Activated gamma-delta T cell treated with anti-CD3 and anti-CD28 coated beads, Interleukin-2, amount 50 U/mL, for 16 hours (primary cell): ENCODE measurements at regions not wholly inside any gene's neighbourhood (a gene's known extent, or its start where the extent isn't known, plus 50 kb on each side); places are given as distances from the start of the nearest gene placed in this dataset.
"Not testable (repeated sequence)": the region's sequence is repeated elsewhere in the genome, so short reads cannot be mapped to it uniquely, and the experiment has no call there.

Source experiments
- DNase-seq: peaks from one replicate; pipeline ENCODE4 v3.0.0-alpha.2; 2020; ENCODE audit warnings: low read depth

DNA sequence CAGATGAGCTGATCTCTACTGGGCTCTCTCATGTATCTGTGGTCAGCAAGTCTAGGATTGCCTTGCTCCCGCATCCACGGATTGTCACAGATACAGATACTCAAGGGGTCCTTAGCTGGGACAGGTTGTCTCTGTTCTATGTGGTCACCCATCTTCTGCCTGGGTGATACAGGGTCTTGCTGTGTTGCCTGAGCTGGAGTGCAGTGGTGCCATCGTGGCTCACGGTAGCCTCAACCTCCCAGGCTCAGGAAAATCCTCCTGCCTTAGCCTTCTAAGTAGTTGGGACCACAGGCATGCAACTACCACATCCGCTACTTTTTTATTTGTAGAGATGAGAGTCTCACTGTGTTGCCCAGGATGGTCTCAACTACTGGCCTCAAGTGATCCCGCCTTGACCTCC lies 72.5 kb upstream of the ZNF217 start:
- DNase-seq, result no peak

DNA sequence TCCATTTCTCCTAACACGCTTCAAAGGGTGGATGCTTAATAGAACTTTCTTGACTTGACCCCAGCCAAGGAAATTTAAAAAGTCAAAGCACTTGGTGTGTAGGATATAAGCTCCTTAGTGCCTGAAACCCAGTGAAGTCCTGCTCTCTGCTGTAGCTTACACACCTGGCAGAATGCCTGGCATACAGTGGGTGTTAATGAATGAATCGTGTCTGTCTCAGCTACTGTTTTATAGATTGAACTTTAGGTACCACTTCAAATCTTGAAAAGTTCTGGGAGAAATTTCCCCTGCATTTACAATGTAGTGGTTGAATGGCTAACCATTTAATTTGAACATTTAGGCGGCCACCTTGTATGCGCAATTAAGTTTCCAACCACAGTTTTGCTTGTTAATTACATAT lies 70.5 kb upstream of the ZNF217 start:
- DNase-seq, result no peak

DNA sequence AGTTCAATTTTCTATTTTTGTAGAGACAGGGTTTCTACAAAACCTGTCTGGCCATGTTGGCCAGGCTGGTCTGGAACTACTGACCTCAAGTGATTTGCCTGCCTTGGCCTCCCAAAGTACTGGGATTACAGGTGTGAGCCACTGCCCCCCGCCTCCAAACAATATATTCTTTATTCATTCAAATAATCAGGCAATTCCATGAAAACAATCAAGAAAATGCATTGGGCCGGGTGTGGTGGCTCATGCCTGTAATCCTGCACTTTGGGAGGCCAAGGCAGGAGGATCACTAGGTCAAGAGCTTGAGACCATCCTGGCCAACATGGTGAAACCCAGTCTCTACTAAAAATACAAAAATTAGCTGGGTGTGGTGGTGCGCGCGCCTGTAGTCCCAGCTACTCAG lies 69.9 kb upstream of the ZNF217 start:
- not testable (repeated sequence) for DNase-seq

DNA sequence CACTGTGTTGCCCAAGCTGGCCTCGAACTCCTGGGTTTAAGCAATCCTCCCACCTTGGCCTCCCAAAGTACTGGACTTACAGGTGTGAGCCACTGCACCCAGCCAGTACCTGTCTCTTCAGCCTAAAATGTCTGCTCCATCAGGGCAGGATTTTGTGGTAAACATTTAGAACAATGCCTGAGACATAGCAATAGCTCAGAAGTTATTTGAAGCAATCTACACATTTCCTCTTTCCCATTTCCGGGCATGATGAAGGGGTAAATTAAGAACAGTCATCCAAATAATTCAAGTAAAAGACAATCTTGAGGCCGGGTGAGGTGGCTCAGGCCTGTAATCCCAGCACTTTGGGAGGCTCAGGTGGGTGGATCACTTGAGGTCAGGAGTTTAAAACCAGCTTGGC lies 69.0 kb upstream of the ZNF217 start:
- no peak for DNase-seq

DNA sequence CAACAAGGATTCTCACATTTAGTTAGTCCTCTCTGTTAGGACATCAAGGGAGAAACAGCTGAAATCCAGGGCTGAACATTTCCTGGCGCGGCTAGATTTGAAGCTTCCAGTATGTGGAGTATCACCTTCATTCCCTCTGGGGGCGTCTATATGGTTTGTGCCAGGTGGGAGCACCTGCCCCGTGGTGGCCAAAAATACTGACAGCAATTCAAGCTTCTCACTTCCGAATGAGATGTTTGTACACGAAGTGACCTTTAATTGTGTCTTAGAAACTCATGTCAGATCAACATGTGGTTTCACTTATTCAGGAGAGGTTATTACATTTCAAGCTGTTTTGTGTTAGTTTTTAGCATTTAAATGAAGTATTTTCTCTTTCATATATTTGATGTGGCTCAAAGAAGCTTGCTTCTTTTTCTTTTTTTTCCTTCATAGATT lies 67.3 kb upstream of the ZNF217 start:
- no peak for DNase-seq

DNA sequence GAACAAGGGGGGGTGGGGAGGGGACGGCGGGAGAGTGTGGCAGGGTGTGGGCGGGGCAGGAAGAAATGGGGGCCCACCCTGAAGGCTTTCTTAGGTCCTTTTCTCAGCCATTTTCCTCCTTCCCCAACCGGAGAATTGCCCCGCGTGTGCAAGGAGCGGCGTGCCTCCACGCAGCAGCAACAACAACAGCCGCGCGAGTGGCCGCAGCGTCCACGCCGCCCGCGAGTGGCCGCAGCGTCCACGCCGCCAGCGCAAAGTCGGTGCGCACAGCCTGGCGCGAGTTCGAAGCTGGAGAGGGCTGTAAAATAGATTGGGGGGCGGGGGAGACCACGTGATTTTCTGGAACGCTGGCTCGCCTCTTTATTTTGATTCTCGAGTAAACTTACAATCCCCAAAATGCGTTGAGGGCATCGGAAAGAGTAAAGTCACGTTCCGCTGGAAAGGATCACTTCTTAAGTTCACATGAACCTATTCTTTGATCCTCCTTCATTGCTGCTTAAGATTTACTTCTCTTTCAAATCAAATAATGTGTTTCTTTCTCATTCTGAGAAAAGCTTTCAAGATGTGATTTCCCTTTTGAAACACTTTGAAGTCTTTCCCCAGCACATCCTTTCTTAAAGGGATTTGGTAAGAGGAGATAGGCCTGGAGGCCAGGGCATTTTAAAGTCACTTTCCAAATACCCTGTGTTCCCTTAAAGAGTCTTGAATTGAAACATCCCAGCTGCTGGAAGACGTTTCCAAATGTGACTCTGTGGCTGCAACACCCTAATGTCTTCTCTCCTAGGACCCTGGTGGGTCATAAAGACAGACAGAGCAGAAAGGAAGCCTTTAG lies 66.7 kb upstream of the ZNF217 start:
- no peak for DNase-seq

DNA sequence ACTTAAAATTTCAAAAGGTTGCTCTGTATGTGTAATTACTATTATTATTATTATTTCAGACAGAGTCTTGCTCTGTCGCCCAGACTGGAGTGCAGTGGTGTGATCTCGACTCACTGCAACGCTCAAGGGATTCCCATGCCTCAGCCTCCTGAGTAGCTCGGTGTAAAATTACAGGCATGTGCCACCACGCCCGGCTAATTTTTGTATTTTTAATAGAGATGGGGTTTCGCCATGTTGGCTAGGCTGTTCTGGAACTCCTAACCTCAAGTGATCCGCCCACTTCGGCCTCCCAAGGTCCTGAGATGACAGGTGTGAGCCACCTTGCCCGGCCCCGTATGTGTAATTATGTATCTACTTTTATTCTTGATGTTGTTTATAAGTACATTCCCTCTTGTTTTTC lies 65.3 kb upstream of the ZNF217 start:
- no peak for DNase-seq

DNA sequence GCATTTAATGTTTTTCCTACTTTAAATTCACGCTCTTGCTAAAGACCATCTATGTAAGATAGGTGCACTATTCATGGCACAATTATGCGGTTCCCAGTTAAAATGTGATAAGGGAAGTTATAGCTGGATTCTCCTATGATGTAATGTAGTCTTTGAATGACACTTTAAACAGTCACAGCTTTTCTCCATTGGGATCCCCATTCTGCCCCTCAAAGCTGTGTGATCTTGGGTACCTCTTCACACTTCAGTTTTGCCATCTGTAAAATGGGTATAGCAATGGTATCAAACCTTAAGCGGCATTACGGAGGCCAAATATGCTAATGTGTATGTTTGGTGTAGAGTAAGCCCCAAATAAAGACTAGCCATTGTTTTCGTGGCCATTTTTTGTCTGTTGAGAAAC lies 64.7 kb upstream of the ZNF217 start:
- DNase-seq, result no peak

DNA sequence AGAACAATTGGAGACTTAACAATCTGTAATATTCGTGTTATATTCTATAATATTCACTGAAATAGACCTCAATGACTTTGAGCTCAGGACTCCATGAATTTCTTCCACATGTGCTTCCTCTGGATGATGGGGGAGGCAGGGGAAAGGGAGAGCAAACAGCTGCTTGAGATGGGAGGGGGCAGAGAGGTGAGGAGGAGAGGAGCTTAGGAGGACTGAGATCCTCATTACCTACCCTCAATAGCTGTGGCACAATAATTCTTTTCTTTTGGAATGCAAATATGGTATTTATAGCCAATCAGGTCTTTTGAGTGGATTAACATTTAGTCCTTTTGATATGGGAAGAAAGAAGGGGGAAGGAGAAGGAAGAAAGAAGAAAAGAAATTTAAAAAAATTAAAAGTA lies 64.1 kb upstream of the ZNF217 start:
- no peak for DNase-seq

DNA sequence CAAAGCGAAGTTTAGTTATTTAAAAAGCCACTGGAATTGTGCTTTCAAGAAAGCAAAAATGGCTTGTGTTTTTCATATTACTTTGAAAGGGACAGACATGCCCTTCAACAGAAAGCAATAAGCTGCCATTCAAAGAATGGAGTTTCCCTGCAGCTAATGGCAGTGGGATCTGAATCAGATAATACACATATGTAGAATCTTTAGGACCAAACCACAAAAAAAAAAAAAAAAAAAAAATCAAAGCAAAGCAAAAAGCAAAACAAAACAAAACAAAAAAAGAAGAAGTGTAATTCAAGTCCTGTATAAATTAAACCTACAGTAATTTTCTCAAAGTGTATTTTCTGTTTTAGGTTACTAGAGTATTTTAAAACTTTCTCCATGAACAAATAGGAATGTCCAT lies 63.6 kb upstream of the ZNF217 start:
- DNase-seq, result no peak

DNA sequence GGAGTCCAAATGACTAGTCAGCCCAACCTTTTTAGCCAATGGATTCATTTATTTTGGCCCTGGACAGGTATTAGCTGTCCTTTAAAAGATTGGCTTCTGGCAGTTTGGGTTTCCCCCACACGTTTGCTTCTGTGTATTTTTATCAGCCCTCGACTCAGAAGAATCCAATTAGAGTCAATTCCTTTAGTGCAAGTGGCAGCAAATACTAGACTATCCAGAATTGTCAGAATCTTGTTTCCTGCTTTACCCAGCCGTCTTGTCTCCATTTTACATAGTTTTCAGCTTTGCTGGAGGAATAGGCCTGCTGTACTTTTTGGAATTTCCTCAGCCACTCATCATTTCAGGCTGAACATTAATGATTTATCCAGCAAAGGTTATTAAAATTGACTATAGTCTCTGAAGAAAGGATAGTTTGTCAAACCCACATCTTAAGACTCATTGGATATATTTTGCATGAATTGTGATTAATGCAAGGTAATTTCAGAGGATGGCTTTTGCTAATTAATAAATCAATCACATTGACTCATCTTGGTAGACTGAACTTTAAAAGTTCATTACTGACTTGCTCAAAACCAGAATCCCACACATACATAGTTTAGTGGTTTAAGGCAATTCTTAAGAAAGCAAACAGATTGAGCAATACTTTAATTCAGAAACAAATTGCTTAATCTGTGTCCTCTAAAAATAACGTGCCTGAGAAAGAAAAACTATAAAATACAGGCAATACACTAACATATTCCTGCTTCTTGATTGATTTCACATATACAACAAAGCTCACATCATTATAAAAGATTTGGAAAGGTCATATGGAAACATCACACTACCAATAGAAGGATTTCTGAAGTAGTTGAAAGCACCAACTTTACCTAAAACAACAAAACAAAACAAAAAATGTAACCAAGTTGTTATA lies 62.9 kb upstream of the ZNF217 start:
- no peak for DNase-seq

DNA sequence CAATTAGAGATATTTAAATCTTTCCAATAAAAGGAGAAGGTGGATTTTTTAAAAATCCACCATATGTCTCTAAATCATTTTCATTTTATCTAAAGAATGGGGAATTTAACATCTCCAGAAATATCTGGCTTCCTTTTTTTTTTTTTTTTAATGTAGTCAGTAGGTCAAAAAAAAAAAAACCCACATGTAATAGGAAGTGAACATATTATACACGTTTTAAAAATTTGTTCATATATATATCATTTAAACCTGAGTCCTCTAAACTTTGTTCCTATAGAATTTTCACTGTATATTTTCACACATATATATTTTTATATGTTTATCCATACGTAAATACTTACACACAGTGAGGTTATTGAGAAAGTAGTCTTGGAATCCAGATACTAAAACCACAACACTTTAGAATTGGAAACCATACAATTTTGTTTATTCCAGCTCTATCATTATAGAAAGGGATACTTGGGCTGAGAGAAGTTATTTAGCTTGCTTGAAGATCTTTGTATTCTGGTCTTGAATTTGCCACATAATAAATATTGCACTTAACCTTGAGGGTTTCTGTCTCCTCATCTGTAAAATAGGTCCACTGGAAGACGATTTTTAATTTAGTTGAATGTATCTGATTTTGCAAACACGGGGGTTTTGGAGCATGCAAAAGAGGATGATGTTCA lies 62.1 kb upstream of the ZNF217 start:
- no peak for DNase-seq

DNA sequence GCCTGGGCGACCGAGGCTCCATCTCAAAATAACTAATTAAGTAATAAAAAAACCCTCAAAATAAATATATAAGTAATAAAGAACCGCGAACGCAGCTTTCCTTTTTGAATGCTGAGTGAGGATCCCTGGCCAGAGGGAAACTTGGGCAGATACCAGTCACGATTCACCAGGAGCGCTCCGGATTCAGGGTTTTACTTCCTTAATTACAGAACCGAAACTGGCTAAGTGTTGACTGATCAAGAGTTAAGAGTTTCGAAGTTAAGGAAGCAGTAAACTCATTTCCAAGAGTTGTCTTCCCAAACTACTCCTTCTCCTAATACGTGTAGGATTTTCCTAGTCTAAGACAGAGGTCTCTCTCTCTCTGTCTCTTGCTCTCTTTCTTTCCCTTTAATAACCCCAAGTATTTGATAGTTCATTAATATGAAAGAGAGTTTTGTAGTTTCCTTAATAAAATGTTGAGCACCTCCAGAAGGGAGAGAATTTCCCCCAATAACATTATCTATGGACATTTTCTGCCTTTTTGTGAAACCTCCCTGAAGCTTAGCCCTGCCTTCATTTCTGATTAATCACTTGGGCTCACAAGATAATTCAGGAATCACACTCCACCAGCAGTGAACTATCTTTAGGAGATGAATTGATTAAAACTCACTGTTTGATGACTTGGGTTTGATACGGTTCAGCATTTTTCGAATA lies 61.4 kb upstream of the ZNF217 start:
- DNase-seq, result no peak

DNA sequence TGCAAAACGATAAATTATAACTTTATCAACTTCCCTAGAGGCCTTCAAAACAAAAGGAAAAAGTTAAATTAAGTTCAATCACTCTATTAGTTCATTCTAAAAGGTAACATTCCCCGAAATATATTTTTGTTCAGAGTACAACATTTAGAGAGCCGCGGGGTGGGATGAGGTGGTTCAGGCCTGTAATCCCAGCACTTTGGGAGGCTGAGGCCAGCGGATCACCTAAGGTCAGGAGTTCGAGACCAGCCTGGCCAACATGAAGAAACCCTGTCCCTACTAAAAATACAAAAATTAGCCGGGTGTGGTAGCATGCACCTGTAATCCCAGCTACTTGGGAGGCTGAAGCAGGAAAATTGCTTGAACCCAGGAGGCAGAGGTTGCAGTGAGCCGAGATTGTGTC lies 60.9 kb upstream of the ZNF217 start:
- DNase-seq, result not testable (repeated sequence)

DNA sequence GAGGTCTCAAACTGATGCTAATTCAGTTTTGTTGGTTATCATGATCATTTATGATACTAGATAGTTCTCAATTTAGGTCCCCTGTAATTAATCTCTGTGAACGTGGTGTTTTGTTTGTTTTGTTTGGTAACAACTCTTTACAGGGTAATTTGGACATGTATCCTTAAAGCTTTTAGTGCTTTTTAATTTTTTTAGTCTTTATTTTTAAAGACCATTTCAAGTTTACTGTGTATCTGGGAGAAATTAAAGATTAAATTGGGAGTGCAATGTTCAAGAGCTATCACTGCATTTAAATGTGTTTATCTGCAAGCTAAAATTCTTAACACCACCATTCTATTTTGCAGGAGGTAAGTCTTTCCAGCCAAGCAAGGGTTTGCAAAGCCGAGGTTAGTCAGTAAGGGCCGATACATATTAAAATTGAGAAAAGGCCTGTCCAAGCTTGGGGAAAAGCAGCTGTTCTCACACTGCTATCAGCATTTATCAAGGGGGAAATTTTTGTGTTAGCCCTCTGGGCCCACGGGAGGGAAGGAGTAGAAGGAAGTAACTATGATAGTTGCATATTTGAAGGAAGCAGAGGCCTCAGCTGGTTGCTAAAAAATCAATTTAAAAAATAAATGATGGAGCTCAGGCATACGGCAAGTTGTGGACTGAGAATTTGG lies 59.3 kb upstream of the ZNF217 start:
- DNase-seq, result no peak

DNA sequence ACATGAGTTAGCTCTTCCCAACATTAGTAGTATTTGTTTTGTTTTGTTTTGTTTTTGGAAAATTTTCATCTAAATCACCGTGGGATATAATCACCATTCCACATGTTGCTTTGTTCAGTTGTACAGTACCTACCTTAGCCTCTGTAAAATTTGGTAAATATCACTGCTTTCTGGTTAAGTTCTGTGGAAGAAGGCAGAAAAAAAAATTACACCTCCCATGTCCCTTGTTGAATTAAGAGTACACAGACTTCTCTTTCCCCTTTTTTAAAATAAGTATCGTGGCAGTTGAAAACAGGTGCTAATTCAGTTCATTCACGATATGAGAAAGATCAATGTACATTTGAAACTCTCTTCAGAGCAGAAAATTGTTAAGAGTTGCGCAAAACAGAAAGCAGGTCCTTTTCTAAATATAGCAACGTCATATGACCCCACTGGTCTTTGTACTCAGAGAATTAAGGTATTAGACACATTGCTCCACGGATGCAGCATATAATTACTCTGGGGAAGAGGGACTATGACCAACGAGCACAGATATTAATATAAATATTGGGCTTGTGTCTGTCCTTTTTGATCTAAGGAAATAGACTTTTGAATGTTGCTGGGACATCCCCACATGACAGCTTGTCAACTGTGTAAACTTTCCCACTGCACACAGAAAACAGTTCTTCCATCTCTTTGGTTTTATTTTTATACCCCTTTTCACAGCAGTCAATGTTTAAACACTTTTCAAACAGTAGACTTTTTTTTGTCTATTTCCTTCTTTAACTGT lies 58.6 kb upstream of the ZNF217 start:
- DNase-seq, result no peak

DNA sequence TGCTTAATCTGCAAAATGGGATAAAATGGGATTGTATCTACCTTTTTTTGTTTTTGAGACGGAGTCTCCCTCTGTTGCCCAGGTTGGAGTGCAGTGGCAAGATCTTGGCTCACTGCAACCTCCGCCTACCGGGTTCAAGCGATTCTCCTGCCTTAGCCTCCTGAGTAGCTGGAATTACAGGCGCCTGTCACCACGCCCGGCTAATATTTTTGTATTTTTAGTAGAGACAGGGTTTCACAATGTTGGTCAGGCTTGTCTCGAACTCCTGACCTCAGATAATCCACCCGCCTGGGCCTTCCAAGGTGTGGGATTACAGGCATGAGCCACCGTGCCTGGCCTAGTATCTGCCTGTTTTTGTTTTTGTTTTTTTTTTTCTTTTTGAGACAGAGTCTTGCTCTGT lies 55.9 kb upstream of the ZNF217 start:
- DNase-seq, result not testable (repeated sequence)

DNA sequence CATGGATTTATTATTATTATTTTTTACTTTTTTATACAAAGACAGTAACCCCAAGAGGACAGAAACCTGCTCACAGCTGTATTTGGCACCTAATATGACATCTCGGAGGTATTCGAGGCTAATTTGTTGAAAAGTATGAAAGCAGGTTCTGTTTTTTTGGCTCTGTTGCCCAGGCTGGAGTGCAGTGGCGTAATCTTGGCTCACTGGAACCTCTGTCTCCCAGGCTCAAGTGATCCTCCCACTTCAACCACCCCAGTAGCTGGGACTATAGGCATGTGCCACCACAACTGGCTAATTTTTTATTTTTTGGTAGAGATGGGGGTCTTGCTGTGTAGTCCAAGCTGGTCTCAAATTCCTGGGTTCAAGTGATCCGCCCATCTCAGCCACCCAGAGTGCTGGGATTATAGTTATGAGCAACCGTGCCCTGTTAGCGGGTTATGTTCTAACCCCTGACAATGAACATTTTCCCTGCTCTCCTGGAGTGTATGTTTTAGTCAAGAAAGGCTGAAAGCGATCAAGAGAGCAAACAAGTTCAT lies 53.7 kb upstream of the ZNF217 start:
- no peak for DNase-seq

DNA sequence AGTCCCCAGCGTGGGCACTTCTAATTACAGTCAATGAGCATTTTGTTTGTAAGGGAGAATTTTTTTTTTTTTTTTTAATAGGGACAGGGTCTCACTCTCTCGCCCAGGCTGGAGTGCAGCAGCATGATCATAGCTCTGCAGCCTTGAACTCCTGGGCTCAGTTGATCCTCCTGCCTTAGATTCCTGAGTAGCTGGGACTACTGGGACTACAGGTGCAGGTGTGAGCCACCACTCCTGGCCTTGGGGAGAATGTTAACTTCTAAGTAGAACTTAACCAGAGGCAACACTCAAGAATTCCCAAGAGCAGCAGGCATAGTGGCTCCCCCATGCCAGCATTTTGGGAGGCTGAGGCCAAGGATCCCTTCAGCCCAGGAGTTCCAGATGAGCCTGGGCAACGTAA lies 52.9 kb upstream of the ZNF217 start:
- DNase-seq, result no peak

DNA sequence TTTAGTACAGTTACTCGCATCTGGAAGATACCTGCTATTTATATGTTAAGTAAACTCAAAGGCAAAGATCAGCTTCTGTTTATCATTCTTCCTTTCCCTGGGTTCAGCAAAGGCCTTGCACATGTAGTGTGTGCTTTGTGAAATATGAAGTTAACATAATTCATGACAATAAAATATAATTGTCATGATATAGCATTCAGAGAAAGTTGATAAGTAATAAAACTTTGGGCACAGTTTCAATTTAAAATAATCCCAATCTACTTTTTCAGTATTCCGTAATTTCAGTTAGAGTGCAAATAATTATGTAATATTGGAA lies 51.9 kb upstream of the ZNF217 start:
- DNase-seq, result no peak

DNA sequence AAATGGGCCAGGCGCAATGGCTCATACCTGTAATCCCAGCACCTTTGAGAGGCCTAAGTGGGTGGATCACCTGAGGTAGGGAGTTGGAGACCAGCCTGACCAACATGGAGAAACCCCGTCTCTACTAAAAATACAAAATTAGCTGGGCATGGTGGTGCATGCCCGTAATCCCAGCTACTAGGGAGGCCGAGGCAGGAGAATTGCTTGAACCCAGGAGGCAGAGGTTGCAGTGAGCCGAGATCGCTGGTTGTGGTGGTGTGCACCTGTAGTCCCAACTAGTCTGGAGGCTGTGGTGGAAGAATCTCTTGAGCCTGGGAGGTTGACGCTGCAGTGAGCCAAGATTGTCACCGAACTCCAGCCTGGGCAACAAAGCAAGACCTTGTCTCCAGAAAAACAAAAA lies 50.5 kb upstream of the ZNF217 start:
- not testable (repeated sequence) for DNase-seq
